Neural progenitor cell (in vitro differentiated cells): ENCODE measurements at regions not wholly inside any gene's neighbourhood (a gene's known extent, or its start where the extent isn't known, plus 50 kb on each side); places are given as distances from the start of the nearest gene placed in this dataset.

Experiments used
- EZH2 ChIP-seq: fragments of 200-600 bp; sonication (generic); IDR thresholded peaks from 2 replicates; pipeline ENCODE4 v1.6.1; 2017; ENCODE audit warnings: antibody characterized with exemption, mild to moderate bottlenecking, moderate library complexity
- EZH2phosphoT487 ChIP-seq: fragments of 200-600 bp; sonication (generic); IDR thresholded peaks from 2 replicates; pipeline ENCODE4 v1.6.1; 2017; ENCODE audit warnings: antibody characterized with exemption
- TF ChIP-seq, protein P1 (sequence below): fragments of 200-600 bp; sonication (generic); IDR thresholded peaks from 2 replicates; pipeline ENCODE4 v1.5.1; 2017; ENCODE audit warnings: antibody characterized with exemption, mild to moderate bottlenecking

DNA sequence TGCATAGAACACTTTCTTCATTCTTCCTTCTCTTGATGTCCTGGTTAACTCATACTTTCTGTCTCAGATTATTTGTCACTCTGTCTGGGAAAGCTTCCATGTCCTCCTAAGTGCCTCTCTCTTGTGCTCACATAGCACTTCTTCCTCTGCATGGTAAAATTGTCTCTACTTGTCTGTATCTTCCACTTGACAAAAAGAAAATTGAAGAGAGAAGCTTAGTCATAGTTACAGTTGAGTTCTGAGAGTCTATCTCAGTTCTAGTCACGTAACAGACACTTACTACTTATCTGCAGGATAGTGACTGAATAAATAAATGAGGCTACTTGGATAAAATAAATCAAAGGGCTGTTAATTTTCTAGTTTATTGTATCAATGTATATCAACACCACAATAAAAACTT, 458.1 kb downstream of the HTR7 start:
- TF ChIP-seq EZH2 (no peak), EZH2phosphoT487 (no peak)
- TF ChIP-seq, protein P1, sequence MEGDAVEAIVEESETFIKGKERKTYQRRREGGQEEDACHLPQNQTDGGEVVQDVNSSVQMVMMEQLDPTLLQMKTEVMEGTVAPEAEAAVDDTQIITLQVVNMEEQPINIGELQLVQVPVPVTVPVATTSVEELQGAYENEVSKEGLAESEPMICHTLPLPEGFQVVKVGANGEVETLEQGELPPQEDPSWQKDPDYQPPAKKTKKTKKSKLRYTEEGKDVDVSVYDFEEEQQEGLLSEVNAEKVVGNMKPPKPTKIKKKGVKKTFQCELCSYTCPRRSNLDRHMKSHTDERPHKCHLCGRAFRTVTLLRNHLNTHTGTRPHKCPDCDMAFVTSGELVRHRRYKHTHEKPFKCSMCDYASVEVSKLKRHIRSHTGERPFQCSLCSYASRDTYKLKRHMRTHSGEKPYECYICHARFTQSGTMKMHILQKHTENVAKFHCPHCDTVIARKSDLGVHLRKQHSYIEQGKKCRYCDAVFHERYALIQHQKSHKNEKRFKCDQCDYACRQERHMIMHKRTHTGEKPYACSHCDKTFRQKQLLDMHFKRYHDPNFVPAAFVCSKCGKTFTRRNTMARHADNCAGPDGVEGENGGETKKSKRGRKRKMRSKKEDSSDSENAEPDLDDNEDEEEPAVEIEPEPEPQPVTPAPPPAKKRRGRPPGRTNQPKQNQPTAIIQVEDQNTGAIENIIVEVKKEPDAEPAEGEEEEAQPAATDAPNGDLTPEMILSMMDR, result no peak
